Dedifferentiated amniotic fluid mesenchymal stem cell (primary cell): ENCODE measurements at regions not wholly inside any gene's neighbourhood (a gene's known extent, or its start where the extent isn't known, plus 50 kb on each side); places are given as distances from the start of the nearest gene placed in this dataset.
A peak's percentile ranks its signal among the peaks of the same experiment; 100 is the strongest.
"Not testable (repeated sequence)": the region's sequence is repeated elsewhere in the genome, so short reads cannot be mapped to it uniquely, and the experiment has no call there.

Experiments used
- DNase-seq: peaks from one replicate; pipeline ENCODE4 v3.0.0-alpha.2; 2016; ENCODE audit errors: extremely low spot score

DNA sequence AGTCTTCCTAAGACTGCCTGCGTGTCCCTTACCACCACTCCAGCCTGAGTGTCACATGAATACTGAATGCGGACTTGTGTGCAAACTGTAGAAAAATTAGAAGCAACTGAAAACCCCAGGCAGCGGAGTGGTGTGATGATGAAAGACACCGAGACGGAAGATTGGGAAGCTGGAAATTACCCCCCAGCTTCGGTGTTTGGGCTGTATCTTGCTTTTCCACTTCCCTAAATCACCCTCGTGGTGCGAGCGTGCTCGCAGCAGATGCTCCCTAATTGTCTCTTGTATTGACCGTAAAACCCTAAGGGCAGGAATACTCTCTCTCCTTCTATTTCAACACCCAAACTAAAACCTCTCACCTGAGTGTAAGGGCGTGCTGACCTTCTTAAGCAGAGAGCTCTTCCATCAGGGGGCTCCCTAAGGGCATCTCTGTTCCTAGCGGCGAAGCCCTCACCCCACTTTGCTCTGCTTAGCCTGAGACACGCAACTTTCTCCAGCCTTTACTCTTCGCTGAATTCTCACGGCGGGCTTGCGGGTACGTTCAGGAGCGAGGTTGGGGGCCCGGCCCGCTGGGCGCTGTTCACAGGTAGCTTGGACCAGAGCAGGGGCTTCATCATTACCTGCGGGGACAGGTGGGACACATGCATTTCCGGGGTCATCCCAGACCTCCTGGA lies 62.4 kb downstream of the CRYBB2 start:
- DNase-seq = no peak

DNA sequence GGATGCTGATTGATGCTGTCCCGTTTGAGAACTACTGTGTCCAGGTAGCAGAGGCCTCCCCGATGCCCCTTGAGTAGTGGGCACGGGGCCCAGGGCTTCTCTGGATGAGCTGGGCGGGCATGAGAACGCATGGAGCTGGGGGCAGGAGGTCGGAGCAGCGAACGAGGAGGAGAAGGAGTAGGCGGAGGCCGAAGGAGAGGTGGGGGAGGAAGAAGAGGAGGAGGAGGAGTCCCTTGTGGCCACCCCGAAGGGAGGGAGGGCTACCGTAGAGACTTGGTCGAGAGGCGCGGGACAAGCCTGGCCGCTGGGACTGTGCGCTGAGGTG lies 62.9 kb downstream of the CRYBB2 start:
- DNase-seq = no peak

DNA sequence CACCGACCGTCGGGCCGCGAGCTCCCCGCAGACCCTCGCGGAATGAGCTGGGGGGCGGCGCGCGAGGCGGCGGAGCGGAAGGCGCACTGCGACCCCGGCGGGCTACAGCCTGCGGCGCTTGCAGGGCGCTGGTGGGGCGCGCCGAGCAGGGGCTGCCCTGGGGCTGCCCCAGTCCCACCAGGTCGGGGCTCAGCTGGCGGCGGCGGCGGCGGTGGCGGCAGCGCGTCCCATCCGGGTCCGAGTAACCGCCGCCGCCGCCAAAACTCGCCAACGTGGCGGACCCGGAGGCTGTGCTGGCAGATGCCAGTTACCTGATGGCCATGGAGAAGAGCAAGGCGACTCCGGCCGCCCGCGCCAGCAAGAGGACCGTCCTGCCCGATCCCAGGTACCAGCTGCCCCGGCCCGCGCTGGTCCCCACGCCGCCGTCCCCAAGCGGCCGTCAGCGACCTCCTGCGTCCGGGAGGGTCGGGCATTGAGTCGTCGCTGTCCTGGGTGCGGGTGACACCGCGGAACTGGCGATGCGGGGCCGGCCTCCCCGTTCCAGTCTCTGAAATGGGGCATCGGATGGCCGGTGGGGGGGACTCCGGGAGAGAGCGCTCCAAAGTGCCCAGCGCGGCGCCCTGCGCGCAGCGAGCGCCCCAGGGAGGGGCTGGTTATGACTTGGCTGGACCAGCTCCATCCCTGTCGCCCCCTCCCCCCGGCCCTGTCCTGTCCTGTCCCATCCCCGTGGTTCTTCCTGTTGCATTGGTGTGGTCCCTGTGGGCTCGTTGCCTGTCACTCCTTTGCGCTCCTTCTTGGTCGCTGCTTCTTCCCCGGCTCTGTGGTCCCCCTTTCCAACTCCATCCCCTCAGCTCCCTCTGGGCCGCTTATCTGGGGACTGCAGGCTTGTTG lies 63.5 kb downstream of the CRYBB2 start:
- no peak for DNase-seq

DNA sequence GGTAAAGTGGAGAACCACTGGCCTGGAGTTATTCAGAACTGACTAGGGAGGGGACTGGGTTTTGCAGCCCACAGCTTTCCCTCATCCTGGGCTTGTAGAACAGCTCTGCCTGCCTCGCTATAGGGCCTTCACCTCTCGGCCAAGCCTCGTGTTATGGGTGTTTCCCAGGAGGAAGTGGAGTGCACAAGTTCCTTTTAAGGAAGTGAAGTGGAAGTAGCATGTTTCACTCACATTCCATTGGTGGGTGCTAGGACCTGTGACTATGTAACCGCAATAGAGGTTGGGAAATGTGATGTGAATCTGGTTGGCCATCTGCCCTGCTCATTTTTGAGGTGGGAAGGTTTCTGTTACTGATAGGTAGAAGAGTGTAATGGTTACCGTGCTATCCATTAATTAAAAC lies 69.0 kb downstream of the CRYBB2 start:
- peak; percentile 5 for DNase-seq

DNA sequence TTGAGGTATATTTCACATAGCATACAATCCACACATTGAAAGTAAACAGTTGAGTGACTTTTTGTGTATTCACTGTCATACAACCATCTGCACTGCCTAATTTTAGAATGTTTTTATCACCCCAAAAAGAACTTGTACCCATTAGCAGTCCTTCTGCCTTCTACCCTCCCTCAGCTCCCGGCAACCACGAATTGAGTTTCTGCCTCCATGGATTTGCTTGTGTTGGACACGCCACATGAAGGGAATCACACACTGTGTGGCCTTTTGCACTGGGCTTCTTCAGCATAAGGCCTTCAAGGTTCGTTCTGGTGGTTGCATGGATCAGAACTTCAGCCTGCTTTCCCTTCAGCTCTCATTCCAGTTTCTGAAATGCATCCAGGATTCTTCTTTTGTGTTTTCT lies 82.5 kb downstream of the CRYBB2 start:
- DNase-seq = not testable (repeated sequence)

DNA sequence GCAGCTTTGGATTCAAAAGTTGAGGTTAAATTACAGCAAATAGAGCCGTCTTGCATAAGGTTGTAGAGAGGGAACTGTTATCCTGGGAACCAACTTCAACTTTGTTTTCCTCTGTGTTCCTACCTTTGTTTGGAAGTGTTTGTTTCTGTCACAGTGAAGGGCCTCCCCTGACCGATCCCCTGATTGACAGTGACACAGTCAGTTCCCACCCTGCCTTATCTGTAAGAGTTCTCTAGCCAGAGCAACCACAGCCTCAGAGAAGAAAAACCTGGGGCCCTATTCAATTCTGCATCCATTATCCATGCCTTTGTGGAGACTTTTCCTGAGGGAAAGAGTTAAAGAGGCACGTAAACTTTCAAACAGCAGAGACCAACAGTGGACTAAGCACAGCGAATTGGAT lies 90.1 kb downstream of the CRYBB2 start:
- DNase-seq = not testable (repeated sequence)

DNA sequence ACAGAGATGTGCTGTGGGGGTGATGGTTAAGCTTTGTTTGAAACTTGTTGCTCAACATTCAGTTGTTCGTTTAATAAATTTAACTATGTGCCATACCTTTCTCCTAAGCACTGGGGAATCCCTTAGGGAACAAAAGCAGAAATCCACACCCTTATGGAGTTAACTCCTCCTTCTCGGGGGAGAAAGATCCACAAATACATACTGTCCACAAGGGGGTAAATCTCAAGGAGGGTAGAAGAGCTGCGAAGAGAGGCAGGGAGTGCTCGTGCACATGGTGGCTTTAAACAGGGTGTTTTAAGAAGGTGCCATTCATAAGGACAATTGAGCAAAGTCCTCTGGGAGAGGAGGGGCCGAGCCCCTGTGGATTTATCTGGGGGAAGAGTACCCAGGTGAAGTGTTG lies 92.5 kb downstream of the CRYBB2 start:
- not testable (repeated sequence) for DNase-seq

DNA sequence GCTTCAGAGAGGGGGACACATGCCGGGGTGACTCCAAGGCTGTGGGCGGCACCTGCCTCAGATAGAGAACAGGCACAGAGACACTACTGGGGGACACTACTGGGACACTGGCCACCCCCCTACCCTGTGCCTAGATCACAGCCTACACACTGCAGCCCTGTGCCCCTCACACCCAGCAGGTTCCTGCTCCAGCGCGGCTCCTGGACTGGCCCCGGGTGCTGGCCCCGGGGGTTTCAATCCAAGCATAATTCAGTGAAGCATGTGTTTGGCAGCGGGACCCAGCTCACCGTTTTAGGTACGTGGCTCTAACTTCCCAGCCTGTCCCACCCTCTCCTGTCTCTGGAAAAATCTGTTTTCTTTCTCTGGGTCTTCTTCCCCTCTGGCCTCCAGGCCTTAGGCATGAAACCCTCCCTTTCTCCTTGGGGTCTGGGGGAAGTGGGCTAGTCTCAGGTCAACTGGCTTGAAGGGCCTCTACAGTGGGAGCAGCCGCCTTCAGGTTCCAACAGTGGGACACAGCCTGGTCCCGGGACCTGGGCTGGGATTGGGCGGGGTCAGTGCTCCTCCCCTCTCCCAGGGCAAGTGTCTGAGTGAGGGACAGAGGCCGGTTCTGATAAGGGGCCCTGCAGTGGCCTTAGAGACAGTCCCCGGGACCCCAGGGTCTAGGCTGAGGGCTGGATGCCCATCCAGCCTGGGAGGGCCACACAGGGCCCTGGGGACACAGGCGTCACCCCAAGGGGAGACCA lies 98.8 kb downstream of the CRYBB2 start:
- no peak for DNase-seq

DNA sequence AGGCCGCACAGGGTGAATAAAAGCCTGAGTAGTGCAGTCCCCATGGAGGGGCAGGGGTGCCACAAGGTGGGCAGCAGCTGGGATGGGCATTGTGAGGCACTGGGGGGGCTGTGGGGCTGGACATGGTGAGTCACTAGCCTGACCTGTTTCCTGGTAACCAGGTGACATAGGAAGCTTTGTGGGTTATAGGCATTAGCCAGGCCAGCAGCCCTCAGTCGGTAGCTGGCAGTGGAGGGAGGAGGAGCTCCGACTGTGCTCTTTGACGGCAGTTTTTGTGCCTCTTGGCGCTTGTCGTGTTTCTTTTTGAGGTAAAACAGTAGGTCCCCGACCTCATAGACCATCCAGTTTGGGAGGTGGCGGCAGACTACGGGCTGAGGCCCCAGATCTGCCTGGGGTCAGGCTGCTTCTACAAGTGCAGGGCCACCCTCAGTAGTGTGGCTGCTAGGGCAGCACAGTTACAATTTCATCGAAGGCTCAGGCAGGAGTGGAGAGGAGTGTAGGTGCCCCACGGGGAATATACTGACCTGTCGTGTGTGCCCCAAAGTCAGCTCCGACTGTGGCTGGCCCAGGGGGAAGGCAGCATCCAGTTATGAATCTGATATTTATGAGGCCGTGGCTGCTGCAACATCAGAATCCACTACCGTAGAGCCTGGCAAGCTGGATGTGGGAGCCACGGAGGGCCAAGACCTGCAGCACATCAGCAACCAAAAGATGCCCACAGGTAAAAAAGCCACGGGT lies 107.7 kb downstream of the CRYBB2 start:
- DNase-seq = no peak

DNA sequence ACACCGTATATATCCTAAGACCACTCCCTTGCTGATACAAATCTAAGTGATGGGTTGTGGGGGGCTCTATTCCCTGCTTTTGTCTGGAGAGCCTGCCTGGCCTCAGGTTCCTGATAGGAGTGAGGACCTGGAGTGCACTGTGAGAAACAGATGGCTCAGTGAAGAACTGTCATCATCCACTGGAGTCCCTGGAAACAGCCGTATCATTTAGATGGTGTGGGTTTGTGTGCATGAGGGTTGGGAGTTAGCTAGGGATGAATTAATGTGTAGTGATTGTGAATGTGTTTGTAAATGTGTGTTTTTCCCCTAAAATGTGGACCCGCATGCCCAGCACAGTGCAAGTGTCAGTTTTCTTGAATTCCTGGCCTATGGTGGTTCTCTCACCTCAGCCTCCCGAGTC lies 111.6 kb downstream of the CRYBB2 start:
- no peak for DNase-seq

DNA sequence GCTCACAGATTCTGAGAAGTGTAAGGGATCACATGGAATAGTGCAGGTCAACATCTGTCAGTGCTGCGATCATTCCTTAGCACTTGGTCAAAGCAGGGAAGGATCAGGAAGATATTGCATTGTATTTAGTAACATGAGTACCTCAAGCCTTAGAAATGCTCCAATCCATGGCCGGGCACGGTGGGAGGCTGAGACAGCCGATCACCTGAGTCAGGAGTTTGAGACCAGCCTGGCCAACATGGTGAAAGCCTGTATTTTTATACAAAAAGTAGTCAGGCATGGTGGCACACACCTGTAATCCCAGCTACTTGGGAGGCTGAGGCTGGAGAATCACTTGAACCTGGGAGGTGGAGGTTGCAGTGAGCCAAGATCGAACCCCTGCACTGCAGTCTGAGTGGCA lies 112.5 kb downstream of the CRYBB2 start:
- DNase-seq = not testable (repeated sequence)

DNA sequence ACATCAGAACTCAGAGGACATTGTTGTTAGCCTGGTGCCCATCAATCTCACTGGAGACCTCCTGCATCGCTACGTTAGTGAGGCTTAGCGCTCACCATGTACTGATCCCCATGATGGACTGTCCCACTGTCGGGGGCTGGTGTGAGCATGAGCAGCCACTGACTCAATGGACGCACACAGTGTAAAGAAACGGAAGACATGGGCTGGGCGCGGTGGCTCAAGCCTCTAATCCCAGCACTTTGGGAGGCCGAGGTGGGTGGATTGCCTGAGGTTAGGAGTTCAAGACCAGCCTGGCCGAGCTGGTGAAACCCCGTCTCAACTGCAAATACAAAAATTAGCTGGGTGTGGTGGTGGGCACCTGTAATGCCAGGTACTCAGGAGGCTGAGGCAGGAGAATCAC lies 112.9 kb downstream of the CRYBB2 start:
- no peak for DNase-seq

DNA sequence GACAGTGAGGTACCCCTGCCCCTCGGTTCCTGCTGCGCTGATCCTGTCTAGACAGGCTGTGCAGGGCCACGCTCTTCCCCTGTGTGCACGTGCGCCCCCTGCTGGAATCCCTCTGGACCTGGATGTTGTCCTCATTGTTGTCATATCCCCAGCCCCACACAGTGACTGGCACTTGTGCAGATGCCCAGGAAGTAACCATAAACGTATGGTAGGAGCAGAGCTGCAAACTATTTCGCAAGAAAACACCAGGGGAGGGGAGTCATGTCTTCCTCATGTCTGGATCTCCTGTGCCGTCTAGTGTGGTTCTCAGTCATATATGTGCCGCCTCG lies 114.7 kb downstream of the CRYBB2 start:
- DNase-seq = no peak

DNA sequence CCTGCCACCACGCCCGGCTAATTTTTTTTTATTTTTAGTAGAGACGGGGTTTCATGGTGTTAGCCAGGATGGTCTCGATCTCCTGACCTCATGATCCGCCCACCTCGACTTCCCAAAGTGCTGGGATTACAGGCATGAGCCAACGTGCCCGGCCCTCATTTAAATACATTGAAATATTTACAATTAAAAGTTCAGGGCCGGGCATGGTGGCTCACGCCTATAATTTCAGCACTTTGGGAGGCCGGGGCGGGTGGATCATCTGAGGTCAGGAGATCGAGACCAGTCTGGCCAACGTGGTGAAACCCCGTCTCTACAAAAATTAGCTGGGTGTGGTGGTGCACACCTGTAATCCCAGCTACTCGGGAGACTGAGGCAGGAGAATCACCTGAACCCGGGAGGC lies 115.2 kb downstream of the CRYBB2 start:
- not testable (repeated sequence) for DNase-seq

DNA sequence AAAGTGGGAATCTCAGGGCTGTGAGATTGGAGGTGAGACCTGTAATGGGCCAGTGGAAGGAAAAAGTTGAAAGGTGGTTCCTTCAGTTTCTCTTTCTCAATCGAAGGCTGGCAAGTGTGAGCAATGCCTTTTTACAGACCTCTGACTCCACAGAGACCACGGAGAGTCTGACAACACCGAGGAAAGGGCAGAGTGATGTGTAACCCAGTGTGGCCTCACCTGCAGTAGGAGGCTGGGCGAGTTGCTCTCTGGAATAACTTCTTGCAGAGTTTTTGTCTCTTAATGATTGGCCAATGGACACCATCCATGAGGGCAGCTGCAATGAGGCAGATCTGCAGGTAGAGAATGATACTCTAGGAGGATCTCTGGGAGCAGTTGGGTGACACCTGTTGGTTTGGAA lies 115.8 kb downstream of the CRYBB2 start:
- not testable (repeated sequence) for DNase-seq

DNA sequence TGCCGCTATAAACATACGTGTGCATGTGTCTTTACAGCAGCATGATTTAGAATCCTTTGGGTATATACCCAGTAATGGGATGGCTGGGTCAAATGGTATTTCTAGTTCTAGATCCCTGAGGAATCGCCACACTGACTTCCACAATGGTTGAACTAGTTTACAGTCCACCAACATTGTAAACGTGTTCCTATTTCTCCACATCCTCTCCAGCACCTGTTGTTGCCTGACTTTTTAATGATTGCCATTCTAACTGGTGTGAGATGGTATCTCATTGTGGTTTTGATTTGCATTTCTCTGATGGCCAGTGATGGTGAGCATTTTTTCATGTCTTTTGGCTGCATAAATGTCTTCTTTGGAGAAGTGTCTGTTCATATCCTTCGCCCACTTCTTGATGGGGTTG lies 121.1 kb downstream of the CRYBB2 start:
- not testable (repeated sequence) for DNase-seq

DNA sequence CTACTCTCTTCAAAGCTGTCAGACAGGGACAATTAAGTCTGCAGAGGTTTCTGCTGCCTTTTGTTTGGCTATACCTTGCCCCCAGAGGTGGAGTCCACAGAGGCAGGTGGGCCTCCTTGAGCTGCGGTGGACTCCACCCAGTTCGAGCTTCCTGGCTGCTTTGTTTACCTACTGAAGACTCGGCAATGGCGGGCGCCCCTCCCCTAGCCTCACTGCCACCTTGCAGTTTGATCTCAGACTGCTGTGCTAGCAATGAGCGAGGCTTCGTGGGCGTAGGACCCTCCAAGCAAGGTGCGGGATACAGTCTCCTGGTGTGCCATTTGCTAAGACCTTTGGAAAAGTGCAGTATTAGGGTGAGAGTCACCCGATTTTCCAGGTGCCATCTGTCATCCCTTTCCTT lies 124.9 kb downstream of the CRYBB2 start:
- DNase-seq = not testable (repeated sequence)

DNA sequence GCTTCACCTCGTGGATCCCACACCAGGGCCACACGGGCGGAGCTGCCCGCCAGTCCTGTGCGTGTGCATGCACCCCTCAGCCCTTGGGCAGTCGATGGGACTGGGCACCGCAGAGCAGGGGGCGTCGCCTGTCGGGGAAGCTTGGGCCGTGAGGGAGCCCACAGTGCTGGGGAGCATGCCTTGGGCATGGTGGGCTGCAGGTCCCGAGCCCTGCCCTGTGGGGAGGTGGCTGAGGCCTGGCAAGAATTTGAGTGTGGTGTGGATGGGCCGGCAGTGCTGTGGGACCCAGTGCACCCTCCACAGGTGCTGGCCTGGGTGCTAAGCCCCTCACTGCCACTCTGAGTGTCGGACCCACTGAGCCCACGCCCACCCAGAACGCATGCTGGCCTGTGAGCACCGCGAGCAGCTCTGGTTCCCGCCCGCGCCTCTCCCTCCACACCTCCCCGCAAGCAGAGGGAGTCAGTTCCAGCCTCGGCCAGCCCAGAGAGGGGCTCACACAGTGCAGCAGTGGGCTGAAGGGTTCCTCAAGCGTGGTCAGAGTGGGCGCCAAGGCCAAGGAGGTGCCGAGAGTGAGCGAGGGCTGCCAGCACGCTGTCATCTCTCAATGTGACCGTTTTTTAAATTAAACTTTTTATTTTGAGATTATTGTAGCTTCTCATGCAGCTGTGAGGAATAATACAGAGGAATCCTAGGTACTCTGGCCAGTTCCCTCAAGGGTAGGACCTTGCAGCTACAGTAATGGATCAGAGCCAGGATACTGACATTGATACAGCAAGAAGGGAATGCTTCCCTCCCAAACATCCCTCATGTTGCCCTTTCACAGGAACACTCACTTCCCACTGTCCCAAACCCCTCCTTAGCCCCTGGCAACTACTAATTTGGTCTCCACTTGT lies 127.7 kb downstream of the CRYBB2 start:
- DNase-seq = no peak

DNA sequence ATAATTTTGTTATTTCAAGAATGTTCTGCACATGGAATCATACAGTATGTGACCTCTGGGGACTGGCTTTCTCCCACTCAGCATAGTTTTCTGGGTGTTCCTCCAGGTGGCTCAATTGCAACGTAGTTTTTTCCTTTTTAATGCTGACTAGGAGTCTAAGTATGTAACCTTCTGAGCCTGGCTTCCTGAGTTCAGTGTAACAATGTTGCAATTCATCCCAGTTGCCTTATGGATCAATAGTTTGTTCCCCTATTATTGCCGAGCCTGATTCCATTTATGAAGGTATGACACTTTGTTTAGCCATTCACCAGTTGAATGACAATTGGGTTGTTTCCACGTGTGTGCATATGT lies 128.3 kb downstream of the CRYBB2 start:
- DNase-seq = no peak

DNA sequence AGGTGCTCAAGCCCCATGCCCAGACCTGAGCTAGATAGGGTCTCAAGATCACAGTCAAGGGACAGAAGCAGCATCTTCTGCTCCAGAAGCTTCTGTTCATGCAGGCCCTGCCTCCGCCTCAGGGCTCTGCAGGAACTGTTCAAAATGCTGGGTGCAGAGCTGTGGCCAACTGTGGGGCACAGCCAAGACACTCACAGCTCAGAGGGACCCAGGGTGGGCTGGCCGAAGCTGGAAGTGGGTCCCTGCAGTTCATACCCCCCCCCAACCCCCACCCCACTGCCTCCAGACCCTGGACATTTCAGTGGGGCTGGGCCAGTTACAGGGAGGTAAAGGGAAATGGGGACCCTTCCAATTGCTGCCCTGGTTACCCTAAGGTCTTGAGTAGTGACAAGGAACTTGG lies 129.0 kb downstream of the CRYBB2 start:
- no peak for DNase-seq

DNA sequence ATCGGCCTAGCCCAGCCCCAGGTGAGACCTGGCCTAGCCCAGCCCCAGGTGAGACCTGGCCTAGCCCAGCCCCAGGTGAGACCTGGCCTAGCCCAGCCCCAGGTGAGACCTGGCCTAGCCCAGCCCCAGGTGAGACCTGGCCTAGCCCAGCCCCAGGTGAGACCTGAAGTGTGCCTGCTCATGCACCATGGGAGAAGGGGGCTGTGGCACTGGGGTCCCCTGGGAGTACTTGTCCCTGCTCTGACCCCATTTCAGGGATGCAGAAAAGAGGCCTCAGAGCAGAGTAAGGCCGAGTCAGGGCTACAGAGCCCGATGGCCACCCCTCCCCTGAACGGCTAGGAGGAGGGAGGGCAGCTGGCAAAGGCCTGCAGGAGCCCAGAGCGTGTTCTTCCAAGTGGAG lies 129.6 kb downstream of the CRYBB2 start:
- not testable (repeated sequence) for DNase-seq
